ENCODE measurements at regions not wholly inside any gene's neighbourhood (a gene's known extent, or its start where the extent isn't known, plus 50 kb on each side); places are given as distances from the start of the nearest gene placed in this dataset.

DNA sequence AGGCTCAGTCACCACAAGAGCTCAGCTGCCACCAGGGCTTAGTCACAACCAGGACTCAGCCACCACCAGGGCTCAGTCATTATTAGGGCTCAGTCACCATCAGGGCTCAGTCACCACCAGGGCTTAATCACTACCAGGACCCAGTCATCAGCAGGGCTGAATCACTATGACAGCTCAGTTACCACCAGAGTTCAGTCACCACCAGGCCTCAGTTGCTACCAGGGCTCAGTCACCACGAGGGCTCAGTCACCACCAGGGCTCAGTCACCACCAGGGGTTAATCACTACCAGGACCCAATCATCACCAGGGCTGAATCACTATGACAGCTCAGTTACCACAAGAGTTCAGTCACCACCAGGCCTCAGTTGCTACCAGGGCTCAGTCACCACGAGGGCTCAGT is 196.2 kb downstream of the NPHP4 start:
- TF ChIP-seq EZH2phosphoT487 (IDR thresholded peaks at IDR 0.05) = no peak
- no peak for TF ChIP-seq CTCF (IDR thresholded peaks at IDR 0.05)

Data from neural progenitor cell (in vitro differentiated cells).